AG10803 (cell line): ENCODE measurements at regions not wholly inside any gene's neighbourhood (a gene's known extent, or its start where the extent isn't known, plus 50 kb on each side); places are given as distances from the start of the nearest gene placed in this dataset.

ENCODE experiments used
- DNase-seq: peaks from one replicate; pipeline ENCODE4 v3.0.0; 2010; ENCODE audit warnings: low read depth
- H3K4me3 ChIP-seq: 2 replicates; pipeline ENCODE4 v1.5.1; 2011; ENCODE audit warnings: mild to moderate bottlenecking, low read length, control low read depth
- TF ChIP-seq, protein P1 (sequence below): conservative IDR thresholded peaks from 2 replicates; pipeline ENCODE4 v1.5.1; 2011; ENCODE audit warnings: mild to moderate bottlenecking, low read length, control low read depth, inconsistent platforms

- TF ChIP-seq, protein P1, sequence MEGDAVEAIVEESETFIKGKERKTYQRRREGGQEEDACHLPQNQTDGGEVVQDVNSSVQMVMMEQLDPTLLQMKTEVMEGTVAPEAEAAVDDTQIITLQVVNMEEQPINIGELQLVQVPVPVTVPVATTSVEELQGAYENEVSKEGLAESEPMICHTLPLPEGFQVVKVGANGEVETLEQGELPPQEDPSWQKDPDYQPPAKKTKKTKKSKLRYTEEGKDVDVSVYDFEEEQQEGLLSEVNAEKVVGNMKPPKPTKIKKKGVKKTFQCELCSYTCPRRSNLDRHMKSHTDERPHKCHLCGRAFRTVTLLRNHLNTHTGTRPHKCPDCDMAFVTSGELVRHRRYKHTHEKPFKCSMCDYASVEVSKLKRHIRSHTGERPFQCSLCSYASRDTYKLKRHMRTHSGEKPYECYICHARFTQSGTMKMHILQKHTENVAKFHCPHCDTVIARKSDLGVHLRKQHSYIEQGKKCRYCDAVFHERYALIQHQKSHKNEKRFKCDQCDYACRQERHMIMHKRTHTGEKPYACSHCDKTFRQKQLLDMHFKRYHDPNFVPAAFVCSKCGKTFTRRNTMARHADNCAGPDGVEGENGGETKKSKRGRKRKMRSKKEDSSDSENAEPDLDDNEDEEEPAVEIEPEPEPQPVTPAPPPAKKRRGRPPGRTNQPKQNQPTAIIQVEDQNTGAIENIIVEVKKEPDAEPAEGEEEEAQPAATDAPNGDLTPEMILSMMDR = no peak
- H3K4me3 ChIP-seq = no peak overlapping the region
- no peak for DNase-seq
Measured at GRCh38 chr2:17263570-17263968, 254.7 kb downstream of the RAD51AP2 start.

DNA sequence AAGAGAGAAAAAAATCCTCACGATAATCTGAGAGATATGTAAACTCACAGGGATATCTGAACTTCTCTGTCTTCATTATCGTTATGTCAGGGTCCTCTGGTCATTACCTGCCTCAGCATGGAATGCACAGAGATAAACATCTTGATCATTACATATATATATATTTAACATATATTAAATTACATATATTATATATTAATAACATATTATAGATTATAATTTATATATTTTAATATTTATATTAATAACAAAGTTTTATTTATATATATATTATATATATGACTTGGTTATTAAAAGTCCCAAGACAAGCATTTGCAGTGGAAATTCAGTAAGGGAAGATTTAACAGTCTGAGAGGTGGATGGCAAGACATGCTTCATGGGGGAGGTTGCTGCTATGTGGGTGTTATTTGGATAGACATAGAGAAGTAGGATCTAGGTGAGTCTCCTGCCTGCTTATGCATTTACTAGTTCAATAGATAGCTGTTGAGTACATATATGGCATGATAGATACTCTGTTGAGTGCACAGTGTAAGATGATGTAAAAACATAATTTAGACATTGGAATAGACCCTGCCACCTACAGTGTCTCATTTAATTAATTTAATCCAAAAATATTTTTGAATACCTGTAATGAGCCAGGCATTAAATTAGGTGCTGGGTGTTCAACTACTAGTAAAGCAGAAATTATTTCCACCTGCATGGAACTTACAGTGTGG lies 255.2 kb downstream of the RAD51AP2 start:
- no peak overlapping the region for H3K4me3 ChIP-seq
- TF ChIP-seq, protein P1 = no peak
- DNase-seq = no peak

GRCh38 chr2:17259613-17260012 lies 258.6 kb downstream of the RAD51AP2 start:
- H3K4me3 ChIP-seq = no peak overlapping the region
- TF ChIP-seq, protein P1 = no peak
- DNase-seq = no peak

GRCh38 chr2:17258861-17259260 lies 259.4 kb downstream of the RAD51AP2 start:
- no peak for DNase-seq
- H3K4me3 ChIP-seq = no peak overlapping the region
- TF ChIP-seq, protein P1 = no peak

GRCh38 chr2:17257189-17257909 lies 260.9 kb downstream of the RAD51AP2 start:
- DNase-seq = no peak
- TF ChIP-seq, protein P1 = no peak
- H3K4me3 ChIP-seq = no peak overlapping the region

DNA sequence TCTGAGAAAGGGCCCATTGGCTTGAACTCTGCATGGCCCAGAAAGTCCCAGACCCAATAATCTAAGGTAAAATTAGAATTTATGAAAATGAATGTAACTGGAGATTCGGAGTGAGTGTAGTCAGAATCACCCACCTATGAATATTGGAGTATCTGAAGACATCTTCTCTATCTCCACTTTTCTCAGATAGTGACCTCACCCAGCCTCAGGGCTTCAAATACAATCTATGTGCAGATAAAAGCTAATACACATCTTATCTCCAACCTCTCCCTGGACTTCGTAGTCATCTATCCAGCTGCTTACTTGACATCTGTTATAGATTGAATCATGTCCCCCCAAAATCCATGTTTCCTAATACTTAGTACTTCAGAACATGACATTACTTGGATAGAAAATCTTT lies 263.2 kb downstream of the RAD51AP2 start:
- no peak for DNase-seq
- TF ChIP-seq, protein P1 = no peak
- H3K4me3 ChIP-seq = no peak overlapping the region

- TF ChIP-seq, protein P1 = no peak
- no peak for DNase-seq
- H3K4me3 ChIP-seq = no peak overlapping the region
Measured at GRCh38 chr2:17254421-17254820, 263.8 kb downstream of the RAD51AP2 start.
